IPS-NIHi11 (cell line): ENCODE measurements at regions not wholly inside any gene's neighbourhood (a gene's known extent, or its start where the extent isn't known, plus 50 kb on each side); places are given as distances from the start of the nearest gene placed in this dataset.

ENCODE experiments used
- DNase-seq: peaks from one replicate; pipeline ENCODE4 v3.0.0; 2012; ENCODE audit warnings: mixed read lengths, low spot score

- DNase-seq = no peak
Observed at GRCh38 chr14:51473808-51474565, 177.7 kb upstream of the FRMD6 start.

- no peak for DNase-seq
Observed at GRCh38 chr14:51474854-51475253, 176.9 kb upstream of the FRMD6 start.

- no peak for DNase-seq
Observed at GRCh38 chr14:51478175-51478621, 173.5 kb upstream of the FRMD6 start.

GRCh38 chr14:51479584-51480325 lies 172.0 kb upstream of the FRMD6 start:
- no peak for DNase-seq

- DNase-seq = no peak
Observed at GRCh38 chr14:51481643-51482042, 170.1 kb upstream of the FRMD6 start.

- DNase-seq = no peak
Observed at GRCh38 chr14:51482102-51482501, 169.6 kb upstream of the FRMD6 start.

- no peak for DNase-seq
Observed at GRCh38 chr14:51484485-51484884, 167.2 kb upstream of the FRMD6 start.

- DNase-seq = no peak
Observed at GRCh38 chr14:51485733-51486132, 166.0 kb upstream of the FRMD6 start.

GRCh38 chr14:51487848-51488247 lies 163.9 kb upstream of the FRMD6 start:
- no peak for DNase-seq

GRCh38 chr14:51488569-51489220 lies 163.0 kb upstream of the FRMD6 start:
- DNase-seq = no peak

GRCh38 chr14:51490205-51490604 lies 161.5 kb upstream of the FRMD6 start:
- DNase-seq = no peak

GRCh38 chr14:51491036-51491545 lies 160.6 kb upstream of the FRMD6 start:
- DNase-seq = no peak

- no peak for DNase-seq
Observed at GRCh38 chr14:51491776-51492175, 159.9 kb upstream of the FRMD6 start.

GRCh38 chr14:51495319-51495718 lies 156.4 kb upstream of the FRMD6 start:
- DNase-seq = no peak

GRCh38 chr14:51498411-51499227 lies 153.1 kb upstream of the FRMD6 start:
- no peak for DNase-seq

GRCh38 chr14:51500776-51501175 lies 150.9 kb upstream of the FRMD6 start:
- no peak for DNase-seq

GRCh38 chr14:51501746-51502145 lies 150.0 kb upstream of the FRMD6 start:
- DNase-seq = no peak

GRCh38 chr14:51504669-51505068 lies 147.0 kb upstream of the FRMD6 start:
- no peak for DNase-seq

- DNase-seq = no peak
Observed at GRCh38 chr14:51507511-51507905, 144.2 kb upstream of the FRMD6 start.

- DNase-seq = no peak
Observed at GRCh38 chr14:51507906-51508511, 143.7 kb upstream of the FRMD6 start.

GRCh38 chr14:51511265-51511664 lies 140.4 kb upstream of the FRMD6 start:
- no peak for DNase-seq
